ENCODE measurements at regions not wholly inside any gene's neighbourhood (a gene's known extent, or its start where the extent isn't known, plus 50 kb on each side); places are given as distances from the start of the nearest gene placed in this dataset.

DNA sequence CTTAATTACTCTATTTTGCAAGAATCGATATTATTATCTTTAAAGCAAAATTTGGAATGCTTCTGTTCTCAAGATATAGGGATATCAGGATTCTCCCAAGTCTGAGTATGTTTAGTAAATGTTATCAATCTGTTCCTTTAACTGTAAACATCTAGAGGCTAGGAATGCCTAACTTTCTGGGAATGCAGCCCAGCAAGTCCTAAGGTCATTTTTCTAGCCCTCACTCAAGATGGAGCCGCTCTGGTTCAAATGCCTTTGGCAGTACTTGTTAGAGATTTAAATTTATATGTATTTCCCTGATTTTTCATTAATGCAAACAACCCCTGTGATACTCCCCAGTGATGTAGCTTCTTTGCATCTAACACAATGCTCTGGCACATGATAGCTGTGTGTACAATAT lies 623.8 kb upstream of the LCORL start (continued):
- TF ChIP-seq, protein P1, sequence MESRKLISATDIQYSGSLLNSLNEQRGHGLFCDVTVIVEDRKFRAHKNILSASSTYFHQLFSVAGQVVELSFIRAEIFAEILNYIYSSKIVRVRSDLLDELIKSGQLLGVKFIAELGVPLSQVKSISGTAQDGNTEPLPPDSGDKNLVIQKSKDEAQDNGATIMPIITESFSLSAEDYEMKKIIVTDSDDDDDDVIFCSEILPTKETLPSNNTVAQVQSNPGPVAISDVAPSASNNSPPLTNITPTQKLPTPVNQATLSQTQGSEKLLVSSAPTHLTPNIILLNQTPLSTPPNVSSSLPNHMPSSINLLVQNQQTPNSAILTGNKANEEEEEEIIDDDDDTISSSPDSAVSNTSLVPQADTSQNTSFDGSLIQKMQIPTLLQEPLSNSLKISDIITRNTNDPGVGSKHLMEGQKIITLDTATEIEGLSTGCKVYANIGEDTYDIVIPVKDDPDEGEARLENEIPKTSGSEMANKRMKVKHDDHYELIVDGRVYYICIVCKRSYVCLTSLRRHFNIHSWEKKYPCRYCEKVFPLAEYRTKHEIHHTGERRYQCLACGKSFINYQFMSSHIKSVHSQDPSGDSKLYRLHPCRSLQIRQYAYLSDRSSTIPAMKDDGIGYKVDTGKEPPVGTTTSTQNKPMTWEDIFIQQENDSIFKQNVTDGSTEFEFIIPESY (IDR thresholded peaks at IDR 0.05; ENCODE audit: borderline replicate concordance, low read depth): no peak
- TF ChIP-seq FOXM1 (IDR thresholded peaks at IDR 0.05; ENCODE audit: low read depth) (no peak), GABPA (IDR thresholded peaks at IDR 0.05; ENCODE audit: low read depth) (no peak), FOSL2 (IDR thresholded peaks at IDR 0.05; ENCODE audit: borderline replicate concordance, low read depth) (no peak), MXI1 (IDR thresholded peaks at IDR 0.05; ENCODE audit: low read depth, low read length) (no peak), EZH2phosphoT487 (IDR thresholded peaks at IDR 0.05; ENCODE audit: borderline replicate concordance, low read depth) (no peak), FOXJ3 (CRISPR knock-in tag; IDR thresholded peaks at IDR 0.05) (no peak)
- TF ChIP-seq, protein P2, sequence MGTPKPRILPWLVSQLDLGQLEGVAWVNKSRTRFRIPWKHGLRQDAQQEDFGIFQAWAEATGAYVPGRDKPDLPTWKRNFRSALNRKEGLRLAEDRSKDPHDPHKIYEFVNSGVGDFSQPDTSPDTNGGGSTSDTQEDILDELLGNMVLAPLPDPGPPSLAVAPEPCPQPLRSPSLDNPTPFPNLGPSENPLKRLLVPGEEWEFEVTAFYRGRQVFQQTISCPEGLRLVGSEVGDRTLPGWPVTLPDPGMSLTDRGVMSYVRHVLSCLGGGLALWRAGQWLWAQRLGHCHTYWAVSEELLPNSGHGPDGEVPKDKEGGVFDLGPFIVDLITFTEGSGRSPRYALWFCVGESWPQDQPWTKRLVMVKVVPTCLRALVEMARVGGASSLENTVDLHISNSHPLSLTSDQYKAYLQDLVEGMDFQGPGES (IDR thresholded peaks at IDR 0.05; ENCODE audit: low read depth, low read length): no peak
- TF ChIP-seq, protein P3, sequence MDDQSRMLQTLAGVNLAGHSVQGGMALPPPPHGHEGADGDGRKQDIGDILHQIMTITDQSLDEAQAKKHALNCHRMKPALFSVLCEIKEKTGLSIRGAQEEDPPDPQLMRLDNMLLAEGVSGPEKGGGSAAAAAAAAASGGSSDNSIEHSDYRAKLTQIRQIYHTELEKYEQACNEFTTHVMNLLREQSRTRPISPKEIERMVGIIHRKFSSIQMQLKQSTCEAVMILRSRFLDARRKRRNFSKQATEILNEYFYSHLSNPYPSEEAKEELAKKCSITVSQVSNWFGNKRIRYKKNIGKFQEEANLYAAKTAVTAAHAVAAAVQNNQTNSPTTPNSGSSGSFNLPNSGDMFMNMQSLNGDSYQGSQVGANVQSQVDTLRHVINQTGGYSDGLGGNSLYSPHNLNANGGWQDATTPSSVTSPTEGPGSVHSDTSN (IDR thresholded peaks at IDR 0.05): no peak

DNA sequence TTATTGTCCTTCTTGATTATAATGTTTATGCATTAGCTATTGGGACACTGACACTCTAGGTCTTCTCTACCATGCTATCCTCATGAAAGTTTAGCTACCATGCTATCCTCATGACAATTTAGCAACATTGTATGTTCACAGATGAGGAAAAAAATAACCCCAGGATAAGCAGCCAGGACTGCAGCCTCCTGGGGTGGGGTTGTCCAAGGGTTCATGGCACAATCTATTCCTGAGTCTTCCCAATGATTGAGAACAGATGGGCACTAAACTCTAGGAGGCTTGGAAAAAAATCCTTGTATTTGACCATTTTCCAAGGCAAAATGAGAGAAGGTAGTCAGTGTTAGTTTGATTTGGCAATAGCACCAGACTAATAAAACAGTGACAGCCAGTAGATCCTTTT lies 619.8 kb upstream of the LCORL start:
- H3K27ac ChIP-seq (ENCODE audit: low read depth in 2 of 2, low read length in 1 of 2): no peak overlapping the region
- no peaks in the 10 kb centered on the region for H4K20me1 ChIP-seq (ENCODE audit: insufficient read depth)
- TF ChIP-seq MEF2A (IDR thresholded peaks at IDR 0.05; ENCODE audit: borderline replicate concordance, low read depth) (no peak), EZH2phosphoT487 (IDR thresholded peaks at IDR 0.05; ENCODE audit: borderline replicate concordance, low read depth) (no peak), FOSL2 (IDR thresholded peaks at IDR 0.05; ENCODE audit: borderline replicate concordance, low read depth) (no peak), FOXJ3 (CRISPR knock-in tag; IDR thresholded peaks at IDR 0.05) (no peak), RXRA (IDR thresholded peaks at IDR 0.05; ENCODE audit: borderline replicate concordance, low read depth) (no peak), CHD2 (IDR thresholded peaks at IDR 0.05; ENCODE audit: low read length, partially characterized antibody) (no peak), ELF1 (IDR thresholded peaks at IDR 0.05) (no peak), RFX5 (IDR thresholded peaks at IDR 0.05; ENCODE audit: low read length) (no peak), MXI1 (IDR thresholded peaks at IDR 0.05; ENCODE audit: low read depth, low read length) (no peak)
- TF ChIP-seq, protein P4, sequence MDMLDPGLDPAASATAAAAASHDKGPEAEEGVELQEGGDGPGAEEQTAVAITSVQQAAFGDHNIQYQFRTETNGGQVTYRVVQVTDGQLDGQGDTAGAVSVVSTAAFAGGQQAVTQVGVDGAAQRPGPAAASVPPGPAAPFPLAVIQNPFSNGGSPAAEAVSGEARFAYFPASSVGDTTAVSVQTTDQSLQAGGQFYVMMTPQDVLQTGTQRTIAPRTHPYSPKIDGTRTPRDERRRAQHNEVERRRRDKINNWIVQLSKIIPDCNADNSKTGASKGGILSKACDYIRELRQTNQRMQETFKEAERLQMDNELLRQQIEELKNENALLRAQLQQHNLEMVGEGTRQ (IDR thresholded peaks at IDR 0.05; ENCODE audit: borderline replicate concordance, low read depth, low read length): no peak
- TF ChIP-seq, protein P1 (IDR thresholded peaks at IDR 0.05; ENCODE audit: borderline replicate concordance, low read depth): no peak
- TF ChIP-seq, protein P5, sequence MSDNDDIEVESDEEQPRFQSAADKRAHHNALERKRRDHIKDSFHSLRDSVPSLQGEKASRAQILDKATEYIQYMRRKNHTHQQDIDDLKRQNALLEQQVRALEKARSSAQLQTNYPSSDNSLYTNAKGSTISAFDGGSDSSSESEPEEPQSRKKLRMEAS (IDR thresholded peaks at IDR 0.05; ENCODE audit: low read depth): no peak
- H3K9me3 ChIP-seq: no peaks in the 10 kb centered on the region
- no peak overlapping the region for H3K9ac ChIP-seq
- no peaks in the 10 kb centered on the region for H3K4me1 ChIP-seq (ENCODE audit: control insufficient read depth in 1 of 2, insufficient read depth in 2 of 2, low read depth in 1 of 2, low read length in 1 of 2)
- ChIA-PET CTCF (no interaction called here), POLR2A (no interaction called here)
- H3F3A ChIP-seq (replicated peaks; ENCODE audit: insufficient read depth): no peaks in the 10 kb centered on the region
- H3K27me3 ChIP-seq (ENCODE audit: insufficient read depth): no peaks in the 10 kb centered on the region
- no peak for DNase-seq
- H3K36me3 ChIP-seq (replicated peaks in 1 of 2; ENCODE audit: control insufficient read depth in 1 of 2, insufficient read depth in 2 of 2, low read length in 1 of 2): no peaks in the 10 kb centered on the region
- no peak overlapping the region for H3K4me2 ChIP-seq
- H2AFZ ChIP-seq (ENCODE audit: low read depth): no peak overlapping the region
- H3K4me3 ChIP-seq (ENCODE audit: low read depth in 2 of 2, low read length in 1 of 2): no peak overlapping the region
- no peaks in the 10 kb centered on the region for H3K79me2 ChIP-seq (ENCODE audit: insufficient read depth)
- H3K9me2 ChIP-seq: no peaks in the 10 kb centered on the region

All from SK-N-SH (cell line).